ENCODE measurements at regions not wholly inside any gene's neighbourhood (a gene's known extent, or its start where the extent isn't known, plus 50 kb on each side); places are given as distances from the start of the nearest gene placed in this dataset.

DNA sequence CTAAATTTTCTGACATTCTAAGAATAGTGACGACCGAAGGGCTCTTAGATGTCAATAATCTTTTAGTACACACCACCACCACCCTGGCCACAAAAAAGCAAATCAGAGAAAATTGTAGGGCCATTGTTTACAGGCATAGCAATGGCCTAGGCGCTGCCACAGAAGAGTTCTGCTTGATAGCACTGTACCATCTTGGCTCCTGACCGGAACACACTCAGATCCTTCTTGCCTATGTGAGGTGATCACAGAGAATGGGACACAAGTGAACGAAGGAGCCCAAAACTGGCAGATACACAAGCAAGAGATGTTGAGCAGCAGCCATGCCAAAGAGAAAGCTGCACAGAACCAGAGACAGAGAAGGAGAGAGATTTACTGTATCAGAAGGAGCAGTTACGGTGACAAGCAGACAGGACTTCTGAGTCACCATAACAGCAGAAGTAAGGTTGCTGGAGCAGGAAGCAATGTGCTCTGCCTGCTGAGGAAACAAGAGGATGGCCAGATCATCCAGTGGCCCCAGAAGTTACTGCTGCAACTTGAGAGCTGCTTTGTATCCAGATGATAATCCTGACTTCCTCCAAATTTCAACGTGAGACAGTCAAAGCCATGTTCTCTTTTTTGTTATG, 105.2 kb downstream of the SLITRK6 start:
- Histone ChIP-seq H3K27ac (ENCODE audit: low read depth, low read length) (no peak overlapping the region), H3K9me3 (ENCODE audit: low read length) (no peaks in the 10 kb centered on the region), H3K27me3 (ENCODE audit: insufficient read depth, low read length, poor library complexity, severe bottlenecking) (no peaks in the 10 kb centered on the region), H3K4me3 (ENCODE audit: low read length) (no peak overlapping the region), H3K36me3 (ENCODE audit: insufficient read depth, low read length) (no peaks in the 10 kb centered on the region), H3K4me1 (ENCODE audit: insufficient read depth, low read length) (no peaks in the 10 kb centered on the region)
- no peaks in the 10 kb centered on the region for H3K36me3 Mint-ChIP-seq
- no peak overlapping the region for H3K4me3 Mint-ChIP-seq
- H3K4me1 Mint-ChIP-seq, result no peaks in the 10 kb centered on the region
- no peak overlapping the region for H3K27ac Mint-ChIP-seq
- CTCF ChIA-PET, result no interaction called here
- POLR2A ChIA-PET, result no interaction called here
- H3K27me3 Mint-ChIP-seq, result no peaks in the 10 kb centered on the region
- peaks cover 4 to 11% (median 9%) of the 10 kb centered on the region in 5 donors for H3K9me3 Mint-ChIP-seq
- DNase-seq, result no peak

- no peaks in the 10 kb centered on the region for H3K27me3 ChIP-seq (ENCODE audit: insufficient read depth, low read length, poor library complexity, severe bottlenecking)
- no peak for DNase-seq
- Mint-ChIP-seq H3K27me3 (no peaks in the 10 kb centered on the region), H3K4me3 (no peak overlapping the region), H3K36me3 (no peaks in the 10 kb centered on the region), H3K27ac (no peak overlapping the region), H3K4me1 (no peaks in the 10 kb centered on the region), H3K9me3 (peaks cover 0 to 4% (median 0%) of the 10 kb centered on the region in 5 donors)
- H3K9me3 ChIP-seq (ENCODE audit: low read length), result no peaks in the 10 kb centered on the region
- POLR2A ChIA-PET, result no interaction called here
- no peak overlapping the region for H3K4me3 ChIP-seq (ENCODE audit: low read length)
- H3K27ac ChIP-seq (ENCODE audit: low read depth, low read length), result no peak overlapping the region
- H3K4me1 ChIP-seq (ENCODE audit: insufficient read depth, low read length), result no peaks in the 10 kb centered on the region
- no peaks in the 10 kb centered on the region for H3K36me3 ChIP-seq (ENCODE audit: insufficient read depth, low read length)
- CTCF ChIA-PET, result no interaction called here
Measured at GRCh38 chr13:85690368-85690767, 108.9 kb downstream of the SLITRK6 start.

DNA sequence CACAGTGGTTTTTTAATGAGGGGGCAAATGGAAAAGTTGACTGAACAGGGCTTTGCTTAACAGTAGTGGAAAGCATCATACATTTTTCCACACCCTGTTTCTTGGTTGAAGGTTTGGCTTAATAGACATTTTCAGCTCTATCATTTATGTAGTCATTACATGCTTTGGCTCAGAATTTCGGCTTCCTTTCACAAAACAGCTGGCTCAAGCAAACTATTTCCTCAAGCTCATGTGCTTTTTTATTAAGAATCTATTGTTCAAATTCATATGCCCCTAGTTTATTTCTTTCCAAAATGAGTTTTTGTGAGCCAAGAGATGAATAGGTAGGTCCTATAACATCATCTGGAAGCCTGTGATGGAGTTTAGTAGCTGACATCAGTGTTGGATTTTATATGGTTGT, 113.8 kb downstream of the SLITRK6 start:
- H3K27ac Mint-ChIP-seq, result no peak overlapping the region
- CTCF ChIA-PET, result no interaction called here
- Histone ChIP-seq H3K4me1 (ENCODE audit: insufficient read depth, low read length) (no peaks in the 10 kb centered on the region), H3K36me3 (ENCODE audit: insufficient read depth, low read length) (no peaks in the 10 kb centered on the region), H3K4me3 (ENCODE audit: low read length) (no peak overlapping the region), H3K27ac (ENCODE audit: low read depth, low read length) (no peak overlapping the region), H3K27me3 (ENCODE audit: insufficient read depth, low read length, poor library complexity, severe bottlenecking) (no peaks in the 10 kb centered on the region), H3K9me3 (ENCODE audit: low read length) (no peaks in the 10 kb centered on the region)
- no peak overlapping the region for H3K4me3 Mint-ChIP-seq
- H3K27me3 Mint-ChIP-seq, result no peaks in the 10 kb centered on the region
- no peaks in the 10 kb centered on the region for H3K4me1 Mint-ChIP-seq
- DNase-seq, result no peak
- peaks cover 0 to 13% (median 0%) of the 10 kb centered on the region in 5 donors for H3K9me3 Mint-ChIP-seq
- H3K36me3 Mint-ChIP-seq, result no peaks in the 10 kb centered on the region
- POLR2A ChIA-PET, result no interaction called here

DNA sequence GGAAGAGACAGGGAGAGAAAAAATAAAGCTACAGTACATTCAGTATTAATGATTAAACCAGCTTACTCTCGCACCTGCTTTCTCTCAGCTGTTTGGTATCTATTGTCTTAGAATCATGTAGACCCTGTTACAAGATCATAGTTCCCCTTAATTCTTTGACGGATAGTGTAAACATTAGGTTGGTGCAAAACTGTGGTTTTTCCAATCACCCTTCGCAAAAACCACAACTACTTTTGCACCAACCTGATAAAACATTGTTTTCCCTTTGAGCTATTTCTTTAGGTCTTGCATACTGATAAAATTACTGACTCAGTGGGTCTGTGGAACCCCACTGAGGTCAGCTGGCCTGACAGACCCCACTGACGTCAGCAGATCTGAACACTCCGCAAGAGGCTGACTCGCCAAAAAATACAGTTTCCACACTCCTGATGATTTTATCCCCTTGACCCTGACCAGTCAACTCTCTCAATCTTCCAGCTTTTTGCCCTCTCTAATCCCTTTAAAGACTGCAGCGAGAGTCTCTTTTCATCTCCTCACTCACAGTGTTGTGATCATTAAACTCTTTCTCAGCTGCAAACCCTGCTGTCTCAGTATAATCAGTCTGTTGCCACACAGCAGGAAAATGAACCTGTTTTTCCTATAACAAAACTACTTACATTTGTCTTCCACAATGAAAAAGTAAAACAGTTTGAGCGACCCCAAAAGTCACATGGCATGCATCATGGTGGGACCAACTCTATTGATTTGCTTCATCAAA, 123.9 kb downstream of the SLITRK6 start:
- no peak overlapping the region for H3K4me3 ChIP-seq (ENCODE audit: low read length)
- no peak overlapping the region for H3K27ac Mint-ChIP-seq
- no peak for DNase-seq
- peaks cover 0 to 3% (median 0%) of the 10 kb centered on the region in 3 donors for H3K36me3 Mint-ChIP-seq
- no peak overlapping the region for H3K27ac ChIP-seq (ENCODE audit: low read depth, low read length)
- no peaks in the 10 kb centered on the region for H3K27me3 ChIP-seq (ENCODE audit: insufficient read depth, low read length, poor library complexity, severe bottlenecking)
- H3K27me3 Mint-ChIP-seq, result no peaks in the 10 kb centered on the region
- CTCF ChIA-PET, result no interaction called here
- POLR2A ChIA-PET, result no interaction called here
- no peaks in the 10 kb centered on the region for H3K4me1 Mint-ChIP-seq
- no peaks in the 10 kb centered on the region for H3K9me3 ChIP-seq (ENCODE audit: low read length)
- H3K4me3 Mint-ChIP-seq, result no peak overlapping the region
- H3K9me3 Mint-ChIP-seq, result peaks cover 0 to 24% (median 8%) of the 10 kb centered on the region in 5 donors
- H3K4me1 ChIP-seq (ENCODE audit: insufficient read depth, low read length), result no peaks in the 10 kb centered on the region
- no peaks in the 10 kb centered on the region for H3K36me3 ChIP-seq (ENCODE audit: insufficient read depth, low read length)

- H3K4me1 ChIP-seq (ENCODE audit: insufficient read depth, low read length), result no peaks in the 10 kb centered on the region
- Mint-ChIP-seq H3K36me3 (peaks cover 0 to 3% (median 0%) of the 10 kb centered on the region in 3 donors), H3K4me1 (no peaks in the 10 kb centered on the region), H3K27ac (no peak overlapping the region), H3K27me3 (no peaks in the 10 kb centered on the region), H3K4me3 (no peak overlapping the region), H3K9me3 (peaks cover under 1 to 22% (median 3%) of the 10 kb centered on the region in 5 donors)
- CTCF ChIA-PET, result no interaction called here
- no peaks in the 10 kb centered on the region for H3K9me3 ChIP-seq (ENCODE audit: low read length)
- H3K27ac ChIP-seq (ENCODE audit: low read depth, low read length), result no peak overlapping the region
- POLR2A ChIA-PET, result no interaction called here
- no peaks in the 10 kb centered on the region for H3K36me3 ChIP-seq (ENCODE audit: insufficient read depth, low read length)
- no peak overlapping the region for H3K4me3 ChIP-seq (ENCODE audit: low read length)
- H3K27me3 ChIP-seq (ENCODE audit: insufficient read depth, low read length, poor library complexity, severe bottlenecking), result no peaks in the 10 kb centered on the region
- no peak for DNase-seq
Measured at GRCh38 chr13:85671336-85671735, 127.9 kb downstream of the SLITRK6 start.

GRCh38 chr13:85666356-85666755, 132.9 kb downstream of the SLITRK6 start:
- no peaks in the 10 kb centered on the region for H3K36me3 Mint-ChIP-seq
- CTCF ChIA-PET, result no interaction called here

GRCh38 chr13:85665286-85665685, 133.9 kb downstream of the SLITRK6 start:
- Mint-ChIP-seq H3K9me3 (peaks cover 0 to 44% (median 6%) of the 10 kb centered on the region in 5 donors), H3K27ac (no peak overlapping the region), H3K4me1 (no peaks in the 10 kb centered on the region), H3K27me3 (no peaks in the 10 kb centered on the region), H3K36me3 (no peaks in the 10 kb centered on the region), H3K4me3 (no peak overlapping the region)
- no peak overlapping the region for H3K27ac ChIP-seq (ENCODE audit: low read depth, low read length)
- H3K9me3 ChIP-seq (ENCODE audit: low read length), result no peaks in the 10 kb centered on the region
- H3K4me1 ChIP-seq (ENCODE audit: insufficient read depth, low read length), result no peaks in the 10 kb centered on the region
- no peak overlapping the region for H3K4me3 ChIP-seq (ENCODE audit: low read length)
- ChIA-PET POLR2A (no interaction called here), CTCF (no interaction called here)
- no peak for DNase-seq
- no peaks in the 10 kb centered on the region for H3K27me3 ChIP-seq (ENCODE audit: insufficient read depth, low read length, poor library complexity, severe bottlenecking)
- H3K36me3 ChIP-seq (ENCODE audit: insufficient read depth, low read length), result no peaks in the 10 kb centered on the region

More at GRCh38 chr13:85666356-85666755, 132.9 kb downstream of the SLITRK6 start:
- no peaks in the 10 kb centered on the region for H3K27me3 ChIP-seq (ENCODE audit: insufficient read depth, low read length, poor library complexity, severe bottlenecking)
- Mint-ChIP-seq H3K27me3 (no peaks in the 10 kb centered on the region), H3K27ac (no peak overlapping the region), H3K4me3 (no peak overlapping the region), H3K4me1 (no peaks in the 10 kb centered on the region), H3K9me3 (peaks cover 0 to 41% (median 6%) of the 10 kb centered on the region in 5 donors)
- H3K27ac ChIP-seq (ENCODE audit: low read depth, low read length), result no peak overlapping the region
- H3K4me3 ChIP-seq (ENCODE audit: low read length), result no peak overlapping the region
- no peak for DNase-seq
- no peaks in the 10 kb centered on the region for H3K36me3 ChIP-seq (ENCODE audit: insufficient read depth, low read length)
- no peaks in the 10 kb centered on the region for H3K9me3 ChIP-seq (ENCODE audit: low read length)
- POLR2A ChIA-PET, result no interaction called here
- no peaks in the 10 kb centered on the region for H3K4me1 ChIP-seq (ENCODE audit: insufficient read depth, low read length)

DNA sequence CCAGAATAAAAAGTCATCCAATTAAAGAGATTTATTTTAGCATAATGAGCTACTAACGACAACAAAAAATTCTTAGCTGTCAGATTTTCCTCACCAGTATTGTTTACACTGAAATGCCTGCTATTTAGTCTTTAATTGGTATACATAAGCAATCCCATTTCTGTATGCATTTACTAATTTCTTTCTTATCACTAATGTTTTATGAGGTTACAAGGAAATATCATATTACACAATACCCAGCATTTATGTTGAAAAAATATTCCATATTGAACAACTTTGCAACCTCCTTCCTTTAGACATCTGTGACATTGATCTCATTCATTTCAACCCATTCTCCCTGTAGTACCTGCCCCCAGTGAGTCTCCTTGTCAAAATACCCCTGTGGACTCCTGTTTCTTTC, 135.4 kb downstream of the SLITRK6 start:
- Histone ChIP-seq H3K36me3 (ENCODE audit: insufficient read depth, low read length) (no peaks in the 10 kb centered on the region), H3K27ac (ENCODE audit: low read depth, low read length) (no peak overlapping the region), H3K27me3 (ENCODE audit: insufficient read depth, low read length, poor library complexity, severe bottlenecking) (no peaks in the 10 kb centered on the region), H3K4me3 (ENCODE audit: low read length) (no peak overlapping the region), H3K4me1 (ENCODE audit: insufficient read depth, low read length) (no peaks in the 10 kb centered on the region), H3K9me3 (ENCODE audit: low read length) (no peaks in the 10 kb centered on the region)
- no peak for DNase-seq
- CTCF ChIA-PET, result no interaction called here
- peaks cover 0 to 50% (median 4%) of the 10 kb centered on the region in 5 donors for H3K9me3 Mint-ChIP-seq
- H3K4me3 Mint-ChIP-seq, result no peak overlapping the region
- H3K36me3 Mint-ChIP-seq, result no peaks in the 10 kb centered on the region
- H3K27ac Mint-ChIP-seq, result no peak overlapping the region
- H3K4me1 Mint-ChIP-seq, result no peaks in the 10 kb centered on the region
- POLR2A ChIA-PET, result no interaction called here
- no peaks in the 10 kb centered on the region for H3K27me3 Mint-ChIP-seq
